Endothelial cell of umbilical vein (primary cell): ENCODE measurements at regions not wholly inside any gene's neighbourhood (a gene's known extent, or its start where the extent isn't known, plus 50 kb on each side); places are given as distances from the start of the nearest gene placed in this dataset.

Experiments
- BruUV-seq: library from RNA; stranded (reverse); fragments of 400-500 nt; replicated peaks from 2 replicates; lab custom pipeline; 2021; lab: Mats Ljungman, UMichigan
- CTCF ChIA-PET: fragments of 300-600, 350-600 bp; sonication (Branson Sonifier 250); formaldehyde crosslinking; loops from one replicate; lab custom pipeline; 2021; ENCODE audit warnings: antibody characterized with exemption, inconsistent platforms; lab: Charles Lee
- POLR2A ChIA-PET: fragments of 300-600, 350-600 bp; sonication (Branson Sonifier 250); formaldehyde crosslinking; loops from one replicate; lab custom pipeline; 2021; ENCODE audit warnings: antibody characterized with exemption, inconsistent platforms; lab: Charles Lee
- DNase-seq: peaks from one replicate; pipeline ENCODE4 v3.0.0-alpha.2; 2011; ENCODE audit warnings: low read depth, low spot score
- FAIRE-seq: peaks from 2 replicates; lab custom pipeline; 2011; peaks lifted over from hg19 to GRCh38; lab: Jason Lieb, UNC
- H2AFZ ChIP-seq: 2 replicates; pipeline ENCODE4 v1.6.0; 2012; ENCODE audit warnings: low read depth, low read length, control low read depth, inconsistent platforms
- H3K27ac ChIP-seq: 2 replicates; pipeline ENCODE4 v1.5.1; 2011; ENCODE audit warnings: low read depth, mild to moderate bottlenecking, control low read depth, low read length, moderate library complexity; ENCODE audit not compliant: insufficient read depth
- H3K27me3 ChIP-seq, 2 experiments: 2 replicates each; pipeline versions ENCODE4 v1.6.0 to v1.6.1; 2011; ENCODE audit warnings: low read length in 2 of 2, mixed read lengths in 1 of 2; ENCODE audit not compliant: control insufficient read depth in 2 of 2, insufficient read depth in 2 of 2
- H3K36me3 ChIP-seq, 2 experiments: 2 replicates in 1 of 2; 3 replicates in 1 of 2; pipeline ENCODE4 v1.5.1; 2011; ENCODE audit warnings: low read length in 2 of 2, mild to moderate bottlenecking in 1 of 2, moderate library complexity in 1 of 2; ENCODE audit not compliant: control insufficient read depth in 2 of 2, insufficient read depth in 2 of 2; ENCODE audit errors: extremely low read depth in 1 of 2
- H3K4me1 ChIP-seq: 3 replicates; pipeline ENCODE4 v1.5.1; 2011; ENCODE audit warnings: mild to moderate bottlenecking, low read length; ENCODE audit not compliant: control insufficient read depth, insufficient read depth; ENCODE audit errors: extremely low read depth
- H3K4me2 ChIP-seq: 2 replicates; pipeline ENCODE4 v1.6.1; 2011; ENCODE audit warnings: low read length, control low read depth, mixed read lengths; ENCODE audit not compliant: insufficient read depth
- H3K4me3 ChIP-seq, 3 experiments: fragments of 200-600 bp in 1 of 3; sonication (generic), shearing (Covaris generic) in 1 of 3; replicated peaks in 1 of 3; 2 replicates each; pipeline ENCODE4 v1.5.1; 2011 to 2016; ENCODE audit warnings: control low read depth in 3 of 3, low read length in 3 of 3, mild to moderate bottlenecking in 2 of 3, inconsistent platforms in 1 of 3, low read depth in 1 of 3, moderate library complexity in 1 of 3; ENCODE audit not compliant: insufficient read depth in 1 of 3
- H3K79me2 ChIP-seq: 2 replicates; pipeline ENCODE4 v1.6.0; 2012; ENCODE audit warnings: low read length, inconsistent platforms; ENCODE audit not compliant: control insufficient read depth, insufficient read depth
- H3K9ac ChIP-seq: replicated peaks from 2 replicates; pipeline ENCODE3; 2011; ENCODE audit warnings: low read length, control low read depth; ENCODE audit not compliant: insufficient read depth; ENCODE audit errors: extremely low read depth
- H3K9me1 ChIP-seq: replicated peaks from 3 replicates; pipeline ENCODE4 v1.6.0; 2011; ENCODE audit warnings: mild to moderate bottlenecking, low read length; ENCODE audit not compliant: control insufficient read depth, insufficient read depth; ENCODE audit errors: extremely low read depth
- H3K9me3 ChIP-seq: replicated peaks from 2 replicates; pipeline ENCODE4 v1.5.1; 2012; ENCODE audit warnings: low read length, inconsistent platforms; ENCODE audit not compliant: control insufficient read depth, insufficient read depth
- H4K20me1 ChIP-seq: replicated peaks from 2 replicates; pipeline ENCODE3; 2011; ENCODE audit warnings: mild to moderate bottlenecking, low read length; ENCODE audit not compliant: control insufficient read depth, insufficient read depth; ENCODE audit errors: extremely low read depth
- EZH2 ChIP-seq: IDR thresholded peaks from 2 replicates; pipeline ENCODE4 v1.6.1; 2012; ENCODE audit warnings: borderline replicate concordance, low read depth, mild to moderate bottlenecking, moderate library complexity, low read length, inconsistent platforms; ENCODE audit not compliant: severe bottlenecking
- FOS ChIP-seq: IDR thresholded peaks from 2 replicates; pipeline ENCODE4 v1.6.1; 2011; ENCODE audit warnings: mild to moderate bottlenecking, low read length, moderate library complexity, borderline replicate concordance; ENCODE audit not compliant: insufficient read depth
- GATA2 ChIP-seq: IDR thresholded peaks from 2 replicates; pipeline ENCODE4 v1.7.0; 2011; ENCODE audit warnings: low read depth, mild to moderate bottlenecking, moderate library complexity, mixed read lengths, low read length; ENCODE audit not compliant: insufficient read length, insufficient read depth
- JUN ChIP-seq: IDR thresholded peaks from 2 replicates; pipeline ENCODE4 v1.6.1; 2011; ENCODE audit warnings: borderline replicate concordance, low read depth; ENCODE audit not compliant: insufficient read length, insufficient read depth
- MYC ChIP-seq: IDR thresholded peaks from one replicate; pipeline ENCODE4 v1.6.1; 2011; ENCODE audit warnings: mild to moderate bottlenecking, low read depth, low read length
- POLR2A ChIP-seq: IDR thresholded peaks from 2 replicates; pipeline ENCODE4 v1.6.1; 2012; ENCODE audit warnings: low read depth, mild to moderate bottlenecking, control low read depth, low read length
- POLR2AphosphoS5 ChIP-seq: IDR thresholded peaks from 2 replicates; pipeline ENCODE4 v1.6.1; 2012; ENCODE audit warnings: low read depth, mild to moderate bottlenecking, control low read depth, low read length, moderate library complexity; ENCODE audit not compliant: insufficient read depth
- dilution Hi-C: fragments of 300-500 bp; cut with MboI; formaldehyde crosslinking; loops from one replicate; pipeline ENCODE4 v1.15.0; 2019; ENCODE audit warnings: low sequenced_read_pairs; ENCODE audit not compliant: extremely low pct_ligation_motif_present
- intact Hi-C: fragments of 100-400 bp; cut with micrococcal nuclease; formaldehyde crosslinking; loops from one replicate; pipeline ENCODE4 v1.10.0; 2022
- TF ChIP-seq, protein P1 (sequence below): IDR thresholded peaks from 2 replicates; pipeline ENCODE4 v1.6.1; 2011; ENCODE audit not compliant: insufficient read depth, insufficient read length

- DNase-seq = no peak
- H3K4me1 ChIP-seq = no peaks in the 10 kb centered on the region
- H3K36me3 ChIP-seq = no peaks in the 10 kb centered on the region
- no peak overlapping the region for H2AFZ ChIP-seq
- POLR2A ChIA-PET = no interaction called here
- no peaks in the 10 kb centered on the region for H4K20me1 ChIP-seq
- BruUV-seq = no TSS peak
- H3K79me2 ChIP-seq = no peaks in the 10 kb centered on the region
- no peak overlapping the region for H3K27ac ChIP-seq
- no peak overlapping the region for H3K4me2 ChIP-seq
- no peak for FAIRE-seq
- no peaks in the 10 kb centered on the region for H3K9me1 ChIP-seq
- H3K27me3 ChIP-seq = no peaks in the 10 kb centered on the region
- CTCF ChIA-PET = interaction anchor here (1.1 to 4.4 kb wide), 2 partner anchors 12 to 103 kb away, joined by 3 to 40 read pairs; no protein-coding TSS in a partner anchor
- intact Hi-C loops (no loop called here), dilution Hi-C loops (no loop called here)
- no peak overlapping the region for H3K4me3 ChIP-seq
- TF ChIP-seq JUN = no peak
- no peak for TF ChIP-seq MYC
- TF ChIP-seq, protein P1, sequence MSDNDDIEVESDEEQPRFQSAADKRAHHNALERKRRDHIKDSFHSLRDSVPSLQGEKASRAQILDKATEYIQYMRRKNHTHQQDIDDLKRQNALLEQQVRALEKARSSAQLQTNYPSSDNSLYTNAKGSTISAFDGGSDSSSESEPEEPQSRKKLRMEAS = no peak
- no peak for TF ChIP-seq EZH2
- TF ChIP-seq FOS = no peak
- no peak for TF ChIP-seq POLR2AphosphoS5
- no peak for TF ChIP-seq POLR2A
- no peak for TF ChIP-seq GATA2
- H3K9me3 ChIP-seq = no peaks in the 10 kb centered on the region
- H3K9ac ChIP-seq = no peak overlapping the region
Observed at GRCh38 chr1:147377263-147378246, 135.1 kb downstream of the CHD1L start.
